Amniotic stem cell (primary cell): ENCODE measurements at regions not wholly inside any gene's neighbourhood (a gene's known extent, or its start where the extent isn't known, plus 50 kb on each side); places are given as distances from the start of the nearest gene placed in this dataset.

Experiments
- DNase-seq: peaks from one replicate; lab custom pipeline; 2025; lab: John Stamatoyannopoulos, UW

GRCh38 chr20:61125546-61126180 lies 126.4 kb upstream of the CDH4 start:
- DNase-seq, result no peak

- DNase-seq, result no peak
Measured at GRCh38 chr20:61126369-61127195, 125.5 kb upstream of the CDH4 start.

- DNase-seq, result no peak
Measured at GRCh38 chr20:61127311-61128039, 124.6 kb upstream of the CDH4 start.

- no peak for DNase-seq
Measured at GRCh38 chr20:61128701-61129269, 123.3 kb upstream of the CDH4 start.

- no peak for DNase-seq
Measured at GRCh38 chr20:61129311-61129710, 122.8 kb upstream of the CDH4 start.

GRCh38 chr20:61130156-61130555 lies 121.9 kb upstream of the CDH4 start:
- no peak for DNase-seq

- DNase-seq, result no peak
Measured at GRCh38 chr20:61131944-61132343, 120.1 kb upstream of the CDH4 start.

GRCh38 chr20:61133611-61134010 lies 118.5 kb upstream of the CDH4 start:
- DNase-seq, result no peak

GRCh38 chr20:61134296-61135030 lies 117.6 kb upstream of the CDH4 start:
- DNase-seq, result no peak

GRCh38 chr20:61135266-61135665 lies 116.8 kb upstream of the CDH4 start:
- no peak for DNase-seq

- no peak for DNase-seq
Measured at GRCh38 chr20:61135968-61136367, 116.1 kb upstream of the CDH4 start.

- DNase-seq, result no peak
Measured at GRCh38 chr20:61138566-61138965, 113.5 kb upstream of the CDH4 start.

GRCh38 chr20:61139031-61139430 lies 113.0 kb upstream of the CDH4 start:
- no peak for DNase-seq

GRCh38 chr20:61140576-61140975 lies 111.5 kb upstream of the CDH4 start:
- DNase-seq, result no peak

GRCh38 chr20:61146023-61146422 lies 106.0 kb upstream of the CDH4 start:
- no peak for DNase-seq

GRCh38 chr20:61149636-61150035 lies 102.4 kb upstream of the CDH4 start:
- no peak for DNase-seq

- DNase-seq, result no peak
Measured at GRCh38 chr20:61157301-61157700, 94.8 kb upstream of the CDH4 start.

- no peak for DNase-seq
Measured at GRCh38 chr20:61159957-61160686, 91.9 kb upstream of the CDH4 start.

- no peak for DNase-seq
Measured at GRCh38 chr20:61161726-61162390, 90.2 kb upstream of the CDH4 start.

- no peak for DNase-seq
Measured at GRCh38 chr20:61162451-61162850, 89.6 kb upstream of the CDH4 start.

GRCh38 chr20:61163031-61163430 lies 89.0 kb upstream of the CDH4 start:
- DNase-seq, result no peak
